Neural cell (in vitro differentiated cells): ENCODE measurements at regions not wholly inside any gene's neighbourhood (a gene's known extent, or its start where the extent isn't known, plus 50 kb on each side); places are given as distances from the start of the nearest gene placed in this dataset.

Source experiments
- CTCF ChIP-seq: fragments of 450-650 bp; IDR thresholded peaks from 2 replicates; pipeline ENCODE4 v1.5.1; 2014; ENCODE audit warnings: antibody characterized with exemption, mild to moderate bottlenecking, moderate library complexity; ENCODE audit not compliant: poor library complexity, severe bottlenecking
- EP300 ChIP-seq: fragments of 450-650 bp; conservative IDR thresholded peaks from 2 replicates; pipeline ENCODE4 v1.6.1; 2014; ENCODE audit warnings: antibody characterized with exemption, mild to moderate bottlenecking, moderate library complexity; ENCODE audit not compliant: poor library complexity, severe bottlenecking
- EZH2 ChIP-seq: fragments of 200-600, 300-800 bp; shearing (Covaris generic), sonication (generic); IDR thresholded peaks from 2 replicates; pipeline ENCODE4 v1.6.1; 2014; ENCODE audit warnings: antibody characterized with exemption, low read length, borderline replicate concordance, mild to moderate bottlenecking; ENCODE audit not compliant: insufficient read depth, poor library complexity, severe bottlenecking
- MXI1 ChIP-seq: fragments of 450-650 bp; conservative IDR thresholded peaks from 2 replicates; pipeline ENCODE4 v1.6.1; 2014; ENCODE audit warnings: antibody characterized with exemption, mild to moderate bottlenecking; ENCODE audit not compliant: poor library complexity, severe bottlenecking
- POLR2AphosphoS5 ChIP-seq: IDR thresholded peaks from 2 replicates; pipeline ENCODE4 v1.6.1; 2012
- RAD21 ChIP-seq: fragments of 450-650 bp; conservative IDR thresholded peaks from 2 replicates; pipeline ENCODE4 v1.6.1; 2014; ENCODE audit warnings: antibody characterized with exemption, mild to moderate bottlenecking, moderate library complexity
- TAF1 ChIP-seq: IDR thresholded peaks from 2 replicates; pipeline ENCODE4 v1.6.1; 2012; ENCODE audit warnings: low read depth
- TF ChIP-seq, protein P1 (sequence below): IDR thresholded peaks from 2 replicates; pipeline ENCODE4 v1.6.1; 2012; ENCODE audit warnings: borderline replicate concordance

- no peak for TF ChIP-seq EZH2
- no peak for TF ChIP-seq TAF1
- TF ChIP-seq POLR2AphosphoS5: no peak
- no peak for TF ChIP-seq CTCF
- TF ChIP-seq EP300: no peak
- TF ChIP-seq, protein P1, sequence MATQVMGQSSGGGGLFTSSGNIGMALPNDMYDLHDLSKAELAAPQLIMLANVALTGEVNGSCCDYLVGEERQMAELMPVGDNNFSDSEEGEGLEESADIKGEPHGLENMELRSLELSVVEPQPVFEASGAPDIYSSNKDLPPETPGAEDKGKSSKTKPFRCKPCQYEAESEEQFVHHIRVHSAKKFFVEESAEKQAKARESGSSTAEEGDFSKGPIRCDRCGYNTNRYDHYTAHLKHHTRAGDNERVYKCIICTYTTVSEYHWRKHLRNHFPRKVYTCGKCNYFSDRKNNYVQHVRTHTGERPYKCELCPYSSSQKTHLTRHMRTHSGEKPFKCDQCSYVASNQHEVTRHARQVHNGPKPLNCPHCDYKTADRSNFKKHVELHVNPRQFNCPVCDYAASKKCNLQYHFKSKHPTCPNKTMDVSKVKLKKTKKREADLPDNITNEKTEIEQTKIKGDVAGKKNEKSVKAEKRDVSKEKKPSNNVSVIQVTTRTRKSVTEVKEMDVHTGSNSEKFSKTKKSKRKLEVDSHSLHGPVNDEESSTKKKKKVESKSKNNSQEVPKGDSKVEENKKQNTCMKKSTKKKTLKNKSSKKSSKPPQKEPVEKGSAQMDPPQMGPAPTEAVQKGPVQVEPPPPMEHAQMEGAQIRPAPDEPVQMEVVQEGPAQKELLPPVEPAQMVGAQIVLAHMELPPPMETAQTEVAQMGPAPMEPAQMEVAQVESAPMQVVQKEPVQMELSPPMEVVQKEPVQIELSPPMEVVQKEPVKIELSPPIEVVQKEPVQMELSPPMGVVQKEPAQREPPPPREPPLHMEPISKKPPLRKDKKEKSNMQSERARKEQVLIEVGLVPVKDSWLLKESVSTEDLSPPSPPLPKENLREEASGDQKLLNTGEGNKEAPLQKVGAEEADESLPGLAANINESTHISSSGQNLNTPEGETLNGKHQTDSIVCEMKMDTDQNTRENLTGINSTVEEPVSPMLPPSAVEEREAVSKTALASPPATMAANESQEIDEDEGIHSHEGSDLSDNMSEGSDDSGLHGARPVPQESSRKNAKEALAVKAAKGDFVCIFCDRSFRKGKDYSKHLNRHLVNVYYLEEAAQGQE: no peak
- TF ChIP-seq MXI1: no peak
- no peak for TF ChIP-seq RAD21
Observed at GRCh38 chr4:31374256-31374960, 654.2 kb downstream of the PCDH7 start.
